Renal cortex interstitium (tissue), 11 donors: ENCODE measurements at regions not wholly inside any gene's neighbourhood (a gene's known extent, or its start where the extent isn't known, plus 50 kb on each side); places are given as distances from the start of the nearest gene placed in this dataset.

Source experiments
- DNase-seq, 11 donors: peaks; one replicate each; pipeline ENCODE4 v3.0.0-alpha.2; 2013; ENCODE audit warnings: low read depth in 9 of 11, low spot score in 4 of 11; ENCODE audit errors: extremely low read depth in 1 of 11

DNA sequence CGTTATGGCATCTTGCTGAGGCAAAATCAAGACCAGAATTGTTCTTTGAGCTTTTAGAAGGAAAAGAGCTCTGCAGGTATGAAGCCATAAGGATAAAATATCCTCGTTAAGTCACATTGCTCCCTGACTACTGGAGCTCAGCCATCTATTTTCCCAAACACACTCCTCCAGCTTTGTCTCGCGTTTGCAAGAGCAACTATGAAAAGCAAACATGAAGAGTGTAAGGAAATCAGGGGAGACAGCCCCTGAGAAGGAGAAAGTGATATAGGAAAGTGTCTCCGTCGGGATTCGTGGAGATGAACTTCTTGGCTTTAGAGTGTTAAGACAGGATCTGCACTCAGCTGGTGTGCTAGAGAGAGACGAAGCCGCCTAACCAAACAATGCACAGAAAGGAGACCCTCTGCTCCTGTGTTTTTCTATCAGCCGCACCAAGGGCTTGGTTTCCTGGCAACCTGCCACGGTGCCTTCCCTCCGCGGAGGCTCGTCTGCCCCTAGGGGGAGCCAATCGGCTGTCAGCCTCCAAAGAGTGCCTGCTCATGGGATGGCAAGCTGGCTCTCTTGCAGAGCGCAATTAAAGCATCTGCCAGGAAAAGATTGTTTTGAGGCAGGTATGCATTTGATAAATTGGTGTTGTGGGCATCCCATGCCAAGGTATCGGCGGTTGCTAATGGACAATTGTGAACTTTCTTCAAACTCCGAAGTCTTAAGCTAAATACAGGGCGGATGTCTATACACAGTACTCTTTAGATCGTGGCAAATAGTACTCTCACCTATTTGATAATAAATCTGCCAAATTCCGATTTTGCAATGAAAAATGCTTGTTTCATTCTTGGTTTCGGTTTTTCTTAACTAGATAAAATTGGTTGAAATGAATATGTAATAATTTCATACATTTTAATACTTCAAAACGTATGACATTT, 603.2 kb downstream of the RNF144B start:
- peak; percentile 67 to 88 (median 74) for DNase-seq

DNA sequence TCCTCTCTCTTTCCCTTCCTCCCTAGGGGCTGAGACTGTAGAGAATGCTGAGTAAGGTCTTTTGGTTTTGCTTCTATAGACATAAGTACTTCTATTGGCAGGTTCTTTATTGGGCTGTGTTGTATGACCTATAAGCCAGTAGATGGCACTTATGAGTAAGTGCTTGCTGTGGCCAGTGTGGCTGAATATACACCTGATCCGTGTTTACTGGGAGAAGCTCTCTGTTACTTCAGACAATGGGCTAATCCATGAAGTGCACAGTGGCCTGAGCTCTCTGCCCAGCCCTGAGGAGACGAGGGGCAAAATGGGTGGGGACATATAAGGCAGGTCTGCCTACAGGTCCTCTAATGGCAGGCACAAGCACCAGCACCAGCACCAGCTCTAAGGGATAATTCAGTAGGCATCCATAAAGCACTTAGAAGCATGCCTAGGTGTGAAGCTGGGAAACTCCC, 610.3 kb downstream of the RNF144B start:
- DNase-seq = peak in 5 of 11 donors; percentile 17 to 39 (median 27)

DNA sequence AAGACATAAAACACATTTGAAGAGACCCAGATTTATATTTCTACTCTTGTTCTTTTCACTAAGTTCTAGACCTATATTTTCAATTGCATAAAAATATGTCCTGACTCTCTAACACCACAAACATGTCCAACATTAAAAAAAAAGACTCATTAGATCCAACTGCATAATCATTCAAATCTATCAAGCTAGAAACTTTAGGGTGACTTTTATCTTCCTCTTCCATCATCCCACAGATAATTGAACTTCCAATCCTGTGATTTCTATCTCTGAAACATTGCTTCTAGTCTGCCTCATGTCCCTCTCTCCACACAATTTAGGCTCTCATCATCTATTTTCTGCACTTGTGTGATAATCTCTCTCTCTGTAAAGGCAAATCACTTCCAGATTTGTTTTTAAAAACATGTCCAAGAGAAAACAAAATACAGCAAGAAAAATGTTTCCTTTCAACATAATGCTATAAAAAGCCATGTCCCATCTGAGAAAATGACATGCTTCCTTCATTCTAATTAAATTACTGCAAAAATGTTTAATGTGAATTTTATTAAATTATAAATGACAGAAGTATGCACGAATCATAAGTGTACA, 615.9 kb downstream of the RNF144B start:
- DNase-seq = no peak

DNA sequence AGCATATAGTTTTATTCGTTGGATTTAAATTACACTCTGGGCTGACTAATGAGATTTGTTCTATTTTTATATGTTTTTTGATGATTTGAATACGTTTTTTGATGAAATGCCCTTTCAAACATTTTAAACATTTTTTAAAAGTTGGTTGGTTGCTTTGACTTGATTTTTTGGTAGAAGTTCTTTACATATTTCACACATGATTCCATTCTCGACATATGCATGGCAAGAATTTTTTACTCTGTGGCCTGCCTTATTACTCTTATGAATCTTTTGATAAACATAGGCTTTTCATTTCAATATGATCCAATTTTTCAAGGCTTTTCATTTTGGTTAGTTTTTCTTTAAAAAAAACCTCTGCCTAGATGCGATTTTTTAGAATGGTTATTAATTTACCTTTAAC, 617.0 kb downstream of the RNF144B start:
- DNase-seq = no peak

DNA sequence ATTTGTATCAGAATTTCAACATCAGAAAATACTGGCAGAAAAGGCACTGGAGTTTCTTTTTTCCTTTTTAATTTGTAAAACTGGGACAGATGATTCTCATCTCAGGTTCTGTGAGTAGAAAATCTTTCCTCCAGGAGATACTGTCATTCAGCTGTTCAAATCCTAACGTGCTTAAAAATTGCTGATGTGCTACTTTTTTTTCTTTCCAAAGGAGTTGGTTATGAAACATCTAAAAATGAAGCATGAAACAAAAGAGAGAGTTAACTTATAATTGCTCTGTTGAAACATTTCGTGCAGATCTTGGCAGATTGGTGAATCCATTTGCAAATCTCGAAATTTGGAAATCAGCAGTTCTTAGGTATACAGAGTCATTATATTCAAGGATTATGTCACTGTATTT, 622.6 kb downstream of the RNF144B start:
- DNase-seq = no peak

DNA sequence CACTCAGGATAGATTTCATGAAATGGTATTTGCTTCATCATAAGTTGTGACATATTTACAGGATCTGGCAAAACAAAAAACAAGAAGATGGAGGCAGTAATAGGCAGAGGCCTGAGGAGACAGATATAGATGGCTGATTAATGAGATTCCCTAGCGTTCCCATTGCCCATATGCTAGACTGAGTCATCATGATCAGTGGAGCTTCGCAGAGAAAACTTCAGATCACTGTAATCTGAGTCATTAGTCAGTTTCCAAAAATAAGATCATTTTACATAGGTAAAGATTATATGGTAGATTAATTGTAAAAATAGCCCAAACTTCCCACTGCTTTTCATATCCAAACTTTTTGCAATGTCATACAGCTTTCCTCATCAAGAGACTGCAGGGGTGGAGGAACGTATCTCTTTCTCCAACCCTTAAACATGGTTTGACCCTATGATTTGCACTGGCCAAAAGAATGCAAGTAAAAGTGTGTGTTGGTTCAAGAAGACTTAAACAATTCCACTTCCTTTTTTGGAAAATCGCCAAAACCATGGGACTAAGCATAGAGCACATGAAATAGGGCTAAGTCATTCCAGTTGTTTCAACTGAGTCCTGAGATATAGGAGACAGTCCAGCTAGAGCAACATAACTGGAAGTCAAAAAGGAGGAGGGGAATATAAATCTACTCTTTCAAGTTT, 626.0 kb downstream of the RNF144B start:
- DNase-seq = no peak

GRCh38 chr6:19024737-19025136, 637.6 kb downstream of the RNF144B start:
- DNase-seq = peak; percentile 28 to 70 (median 41)

GRCh38 chr6:19028201-19028600, 641.1 kb downstream of the RNF144B start:
- DNase-seq = no peak

GRCh38 chr6:19032591-19033295, 645.6 kb downstream of the RNF144B start:
- DNase-seq = no peak

GRCh38 chr6:19033683-19034082, 646.5 kb downstream of the RNF144B start:
- no peak for DNase-seq

DNA sequence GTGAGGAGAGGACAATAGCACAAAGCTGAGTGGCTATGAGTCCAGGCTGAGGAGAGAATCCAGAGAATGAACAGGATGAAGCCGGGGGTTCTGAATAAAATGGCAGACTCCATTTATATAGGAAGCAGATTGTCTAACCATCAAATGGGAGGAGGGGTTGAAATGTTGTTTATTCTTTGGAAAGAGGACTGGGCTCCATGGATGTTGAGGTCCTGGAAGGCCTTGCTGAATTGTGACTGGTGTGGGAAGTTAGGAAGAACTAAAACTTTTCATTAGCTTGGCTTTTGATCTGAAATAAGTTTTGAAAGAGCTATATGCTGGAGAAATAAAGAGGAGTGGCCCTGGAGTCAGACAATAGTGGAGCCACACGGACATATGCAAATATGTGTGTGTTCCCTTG, 647.8 kb downstream of the RNF144B start:
- DNase-seq = no peak

DNA sequence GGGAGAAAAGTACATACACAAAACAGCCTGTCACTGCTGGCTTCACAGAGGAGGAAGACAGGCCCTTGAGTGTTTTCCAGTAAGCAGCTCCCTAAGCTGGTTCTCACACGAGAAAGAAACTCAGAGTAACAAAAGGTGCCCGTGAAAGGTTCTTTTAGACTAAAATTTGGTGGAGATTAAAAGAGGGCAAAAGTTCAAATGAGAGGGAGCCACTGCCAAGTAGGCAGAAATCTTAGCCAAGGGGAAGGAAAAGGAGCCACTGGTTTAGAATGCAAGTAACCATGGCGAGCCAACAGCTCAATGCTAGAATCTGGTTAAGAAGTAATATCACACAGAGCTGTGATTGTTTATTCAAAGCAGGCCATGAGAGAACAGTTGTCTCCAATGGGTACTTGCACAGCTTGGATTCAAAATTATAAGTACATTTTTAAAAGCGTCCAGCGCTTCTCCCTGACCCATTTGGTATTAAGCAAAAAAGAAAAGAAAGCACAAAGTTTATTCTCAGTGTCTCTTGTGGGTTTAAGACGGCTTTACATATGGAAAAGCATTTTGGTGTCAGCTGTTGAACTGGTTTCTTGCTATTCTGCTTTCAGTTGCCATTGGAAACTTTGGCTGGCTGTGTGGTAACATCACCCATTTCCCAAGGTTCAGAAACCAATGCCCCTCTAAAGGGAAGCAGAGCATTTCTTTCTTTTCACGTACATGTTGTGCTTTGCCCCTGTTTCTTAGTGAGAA, 648.5 kb downstream of the RNF144B start:
- no peak for DNase-seq

- DNase-seq = no peak
These were observed 649.0 kb downstream of the RNF144B start for GRCh38 chr6:19036196-19036555.

- no peak for DNase-seq
These were observed 650.5 kb downstream of the RNF144B start for GRCh38 chr6:19037607-19038006.

GRCh38 chr6:19039287-19039686, 652.1 kb downstream of the RNF144B start:
- DNase-seq = no peak

- no peak for DNase-seq
These were observed 654.8 kb downstream of the RNF144B start for GRCh38 chr6:19041906-19042305.

DNA sequence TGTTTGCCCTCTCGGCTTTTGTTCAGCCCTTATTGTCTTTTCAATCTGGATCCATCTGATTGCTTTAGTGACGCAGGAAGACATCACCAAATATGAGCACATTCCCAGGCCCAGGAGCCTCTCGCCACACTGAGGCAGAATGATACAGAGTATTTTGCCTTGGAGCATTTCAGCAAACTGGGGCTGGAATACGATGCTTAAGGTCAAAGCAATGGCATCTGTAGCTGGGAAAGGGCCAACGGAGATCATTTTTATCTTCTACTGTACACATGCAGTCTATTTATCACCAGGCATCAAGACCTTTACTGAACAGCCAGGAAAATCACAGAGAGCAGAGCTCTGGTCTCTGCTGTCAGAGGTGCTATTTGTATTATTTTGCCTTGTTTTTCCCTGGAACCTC, 655.3 kb downstream of the RNF144B start:
- DNase-seq = no peak

DNA sequence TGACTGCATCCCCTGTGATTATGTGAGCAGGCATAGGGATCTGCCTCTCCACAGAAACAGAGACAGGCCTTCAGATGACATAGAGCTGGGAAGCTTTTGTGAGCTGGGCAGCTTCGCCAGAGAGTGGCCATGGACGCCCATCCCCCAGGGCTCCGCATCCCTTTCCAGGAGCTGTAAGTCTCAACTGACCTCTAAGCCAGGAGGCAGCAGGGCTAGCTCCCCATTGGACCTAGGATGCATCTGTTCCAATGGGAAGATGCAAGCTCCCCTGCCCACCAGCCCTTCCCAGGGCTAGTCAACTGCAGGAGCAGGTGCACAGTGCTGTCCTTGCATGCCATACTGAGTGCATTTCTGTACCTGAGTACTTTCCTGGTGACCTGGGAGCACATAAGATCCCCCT, 663.6 kb downstream of the RNF144B start:
- no peak for DNase-seq

- no peak for DNase-seq
These were observed 665.1 kb downstream of the RNF144B start for GRCh38 chr6:19052219-19052618.
